ENCODE measurements at regions not wholly inside any gene's neighbourhood (a gene's known extent, or its start where the extent isn't known, plus 50 kb on each side); places are given as distances from the start of the nearest gene placed in this dataset.

DNA sequence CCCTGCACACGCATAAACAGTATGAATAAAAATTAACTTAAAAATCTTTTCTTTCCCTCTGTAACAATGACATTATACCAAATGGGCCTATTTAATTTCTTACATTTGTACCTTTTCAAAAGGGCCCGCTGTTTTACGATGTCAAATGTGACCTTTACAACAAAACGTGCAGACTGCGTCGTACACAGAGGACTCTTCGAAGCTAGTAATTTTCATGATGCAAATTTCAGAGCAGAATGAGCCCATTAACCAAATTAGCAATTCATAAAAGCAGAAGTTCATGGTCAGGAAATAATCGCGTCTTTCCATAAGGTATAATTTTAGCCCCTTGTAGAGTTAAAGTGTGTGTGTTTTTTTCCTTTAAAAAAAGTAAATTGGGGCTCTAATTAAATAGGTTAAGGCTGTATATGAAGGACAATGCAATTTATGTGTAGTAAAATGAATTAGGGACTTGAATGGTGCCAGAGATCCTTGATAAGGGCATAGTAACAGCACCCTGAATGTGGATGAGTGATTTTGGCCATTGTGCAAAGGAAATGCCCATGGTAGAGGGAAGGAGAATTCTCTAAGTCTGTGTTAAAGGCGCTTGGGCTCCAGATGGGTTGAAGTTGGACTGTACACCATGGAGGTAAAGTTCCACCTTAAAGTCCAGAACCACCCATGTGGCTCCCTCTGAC, 546.4 kb upstream of the EEF2KMT start:
- Histone ChIP-seq H3K9me2 (ENCODE audit: insufficient read depth) (no peaks in the 10 kb centered on the region), H3K4me2 (no peak overlapping the region), H3K27me3 (ENCODE audit: insufficient read depth) (no peaks in the 10 kb centered on the region), H3K79me2 (replicated peaks; ENCODE audit: insufficient read depth) (no peaks in the 10 kb centered on the region), H3K36me3 (ENCODE audit: insufficient read depth) (no peaks in the 10 kb centered on the region), H3K27ac (ENCODE audit: low read depth) (no peak overlapping the region), H4K20me1 (replicated peaks; ENCODE audit: insufficient read depth) (no peaks in the 10 kb centered on the region), H3F3A (replicated peaks; ENCODE audit: low read depth) (peaks cover 10% of the 10 kb centered on the region; the same call in 1 of the 2 replicates), H2AFZ (no peak overlapping the region), H3K4me3 (no peak overlapping the region), H3K4me1 (ENCODE audit: insufficient read depth) (no peaks in the 10 kb centered on the region)
- peaks cover 4% of the 10 kb centered on the region for H3K27me3 Mint-ChIP-seq (ENCODE audit: insufficient read depth, low read depth, poor library complexity)
- TF ChIP-seq, protein P1, sequence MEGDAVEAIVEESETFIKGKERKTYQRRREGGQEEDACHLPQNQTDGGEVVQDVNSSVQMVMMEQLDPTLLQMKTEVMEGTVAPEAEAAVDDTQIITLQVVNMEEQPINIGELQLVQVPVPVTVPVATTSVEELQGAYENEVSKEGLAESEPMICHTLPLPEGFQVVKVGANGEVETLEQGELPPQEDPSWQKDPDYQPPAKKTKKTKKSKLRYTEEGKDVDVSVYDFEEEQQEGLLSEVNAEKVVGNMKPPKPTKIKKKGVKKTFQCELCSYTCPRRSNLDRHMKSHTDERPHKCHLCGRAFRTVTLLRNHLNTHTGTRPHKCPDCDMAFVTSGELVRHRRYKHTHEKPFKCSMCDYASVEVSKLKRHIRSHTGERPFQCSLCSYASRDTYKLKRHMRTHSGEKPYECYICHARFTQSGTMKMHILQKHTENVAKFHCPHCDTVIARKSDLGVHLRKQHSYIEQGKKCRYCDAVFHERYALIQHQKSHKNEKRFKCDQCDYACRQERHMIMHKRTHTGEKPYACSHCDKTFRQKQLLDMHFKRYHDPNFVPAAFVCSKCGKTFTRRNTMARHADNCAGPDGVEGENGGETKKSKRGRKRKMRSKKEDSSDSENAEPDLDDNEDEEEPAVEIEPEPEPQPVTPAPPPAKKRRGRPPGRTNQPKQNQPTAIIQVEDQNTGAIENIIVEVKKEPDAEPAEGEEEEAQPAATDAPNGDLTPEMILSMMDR (conservative IDR thresholded peaks at IDR 0.05; ENCODE audit: low read depth in 2 of 2) = no peak
- TF ChIP-seq, protein P2, sequence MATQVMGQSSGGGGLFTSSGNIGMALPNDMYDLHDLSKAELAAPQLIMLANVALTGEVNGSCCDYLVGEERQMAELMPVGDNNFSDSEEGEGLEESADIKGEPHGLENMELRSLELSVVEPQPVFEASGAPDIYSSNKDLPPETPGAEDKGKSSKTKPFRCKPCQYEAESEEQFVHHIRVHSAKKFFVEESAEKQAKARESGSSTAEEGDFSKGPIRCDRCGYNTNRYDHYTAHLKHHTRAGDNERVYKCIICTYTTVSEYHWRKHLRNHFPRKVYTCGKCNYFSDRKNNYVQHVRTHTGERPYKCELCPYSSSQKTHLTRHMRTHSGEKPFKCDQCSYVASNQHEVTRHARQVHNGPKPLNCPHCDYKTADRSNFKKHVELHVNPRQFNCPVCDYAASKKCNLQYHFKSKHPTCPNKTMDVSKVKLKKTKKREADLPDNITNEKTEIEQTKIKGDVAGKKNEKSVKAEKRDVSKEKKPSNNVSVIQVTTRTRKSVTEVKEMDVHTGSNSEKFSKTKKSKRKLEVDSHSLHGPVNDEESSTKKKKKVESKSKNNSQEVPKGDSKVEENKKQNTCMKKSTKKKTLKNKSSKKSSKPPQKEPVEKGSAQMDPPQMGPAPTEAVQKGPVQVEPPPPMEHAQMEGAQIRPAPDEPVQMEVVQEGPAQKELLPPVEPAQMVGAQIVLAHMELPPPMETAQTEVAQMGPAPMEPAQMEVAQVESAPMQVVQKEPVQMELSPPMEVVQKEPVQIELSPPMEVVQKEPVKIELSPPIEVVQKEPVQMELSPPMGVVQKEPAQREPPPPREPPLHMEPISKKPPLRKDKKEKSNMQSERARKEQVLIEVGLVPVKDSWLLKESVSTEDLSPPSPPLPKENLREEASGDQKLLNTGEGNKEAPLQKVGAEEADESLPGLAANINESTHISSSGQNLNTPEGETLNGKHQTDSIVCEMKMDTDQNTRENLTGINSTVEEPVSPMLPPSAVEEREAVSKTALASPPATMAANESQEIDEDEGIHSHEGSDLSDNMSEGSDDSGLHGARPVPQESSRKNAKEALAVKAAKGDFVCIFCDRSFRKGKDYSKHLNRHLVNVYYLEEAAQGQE (IDR thresholded peaks at IDR 0.05; ENCODE audit: unreplicated experiment) = no peak
- TF ChIP-seq ZNF331 (CRISPR knock-in tag; IDR thresholded peaks at IDR 0.05; ENCODE audit: low read depth) = no peak
- TF ChIP-seq EZH2phosphoT487 (IDR thresholded peaks at IDR 0.05; ENCODE audit: unreplicated experiment) = no peak
- no peak for TF ChIP-seq ZNF462 (CRISPR knock-in tag; IDR thresholded peaks at IDR 0.05)
- TF ChIP-seq ZNF114 (CRISPR knock-in tag; IDR thresholded peaks at IDR 0.05) = no peak
- no peak for TF ChIP-seq JUNB (IDR thresholded peaks at IDR 0.05; ENCODE audit: unreplicated experiment)
- TF ChIP-seq ETS1 (IDR thresholded peaks at IDR 0.05) = no peak
- no peak for TF ChIP-seq CREB1 (CRISPR knock-in tag; IDR thresholded peaks at IDR 0.05; ENCODE audit: low read depth)
- no peak for TF ChIP-seq EZH2 (IDR thresholded peaks at IDR 0.05; ENCODE audit: low read depth, unreplicated experiment)
- TF ChIP-seq POLR2AphosphoS5 (IDR thresholded peaks at IDR 0.05; ENCODE audit: low read depth) = no peak
- no peaks in the 10 kb centered on the region for H3K9me3 Mint-ChIP-seq
- DNase-seq (ENCODE audit: low spot score) = no peak
- H3K4me3 Mint-ChIP-seq = no peak overlapping the region
- peaks cover 18% of the 10 kb centered on the region for H3K4me1 Mint-ChIP-seq
- H3K36me3 Mint-ChIP-seq (ENCODE audit: low read depth) = no peaks in the 10 kb centered on the region
- H3K27ac Mint-ChIP-seq = no peak overlapping the region
- no peak for ATAC-seq
